GM13977 (cell line): ENCODE measurements at regions not wholly inside any gene's neighbourhood (a gene's known extent, or its start where the extent isn't known, plus 50 kb on each side); places are given as distances from the start of the nearest gene placed in this dataset.

Experiments
- DNase-seq: peaks from one replicate; pipeline ENCODE4 v3.0.0; 2012; ENCODE audit warnings: low spot score
- in situ Hi-C: fragments of 300-500 bp; cut with MboI; formaldehyde crosslinking; loops from one replicate; pipeline ENCODE4 v1.12.0; 2022; ENCODE audit warnings: low sequenced_read_pairs, low pct_unique_long_range_greater_than_20kb, mixed read lengths, inconsistent platforms; ENCODE audit not compliant: unreplicated experiment
- TF ChIP-seq, protein P1 (sequence below): IDR thresholded peaks from 2 replicates; pipeline ENCODE4 v1.5.1; 2012; ENCODE audit warnings: mild to moderate bottlenecking, control low read depth; ENCODE audit not compliant: insufficient read depth; ENCODE audit errors: extremely low read depth, missing control alignments

- TF ChIP-seq, protein P1, sequence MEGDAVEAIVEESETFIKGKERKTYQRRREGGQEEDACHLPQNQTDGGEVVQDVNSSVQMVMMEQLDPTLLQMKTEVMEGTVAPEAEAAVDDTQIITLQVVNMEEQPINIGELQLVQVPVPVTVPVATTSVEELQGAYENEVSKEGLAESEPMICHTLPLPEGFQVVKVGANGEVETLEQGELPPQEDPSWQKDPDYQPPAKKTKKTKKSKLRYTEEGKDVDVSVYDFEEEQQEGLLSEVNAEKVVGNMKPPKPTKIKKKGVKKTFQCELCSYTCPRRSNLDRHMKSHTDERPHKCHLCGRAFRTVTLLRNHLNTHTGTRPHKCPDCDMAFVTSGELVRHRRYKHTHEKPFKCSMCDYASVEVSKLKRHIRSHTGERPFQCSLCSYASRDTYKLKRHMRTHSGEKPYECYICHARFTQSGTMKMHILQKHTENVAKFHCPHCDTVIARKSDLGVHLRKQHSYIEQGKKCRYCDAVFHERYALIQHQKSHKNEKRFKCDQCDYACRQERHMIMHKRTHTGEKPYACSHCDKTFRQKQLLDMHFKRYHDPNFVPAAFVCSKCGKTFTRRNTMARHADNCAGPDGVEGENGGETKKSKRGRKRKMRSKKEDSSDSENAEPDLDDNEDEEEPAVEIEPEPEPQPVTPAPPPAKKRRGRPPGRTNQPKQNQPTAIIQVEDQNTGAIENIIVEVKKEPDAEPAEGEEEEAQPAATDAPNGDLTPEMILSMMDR: no peak
- DNase-seq: no peak
- in situ Hi-C loops: no loop called here
Observed at GRCh38 chr2:123002660-123003248, 1022.3 kb upstream of the CNTNAP5 start.

GRCh38 chr2:123015186-123015585 lies 1009.9 kb upstream of the CNTNAP5 start:
- TF ChIP-seq, protein P1: no peak
- no peak for DNase-seq
- in situ Hi-C loops: no loop called here

- in situ Hi-C loops: no loop called here
- TF ChIP-seq, protein P1: no peak
- DNase-seq: no peak
Observed at GRCh38 chr2:123035541-123035940, 989.5 kb upstream of the CNTNAP5 start.

- DNase-seq: no peak
- in situ Hi-C loops: no loop called here
- TF ChIP-seq, protein P1: no peak
Observed at GRCh38 chr2:123036300-123036699, 988.8 kb upstream of the CNTNAP5 start.

GRCh38 chr2:123040506-123040905 lies 984.6 kb upstream of the CNTNAP5 start:
- TF ChIP-seq, protein P1: no peak
- in situ Hi-C loops: no loop called here
- no peak for DNase-seq

- TF ChIP-seq, protein P1: no peak
- no peak for DNase-seq
- in situ Hi-C loops: no loop called here
Observed at GRCh38 chr2:123043458-123043857, 981.6 kb upstream of the CNTNAP5 start.

GRCh38 chr2:123045713-123046112 lies 979.4 kb upstream of the CNTNAP5 start:
- TF ChIP-seq, protein P1: no peak
- no peak for DNase-seq
- in situ Hi-C loops: no loop called here
